Body of pancreas (tissue), 4 donors: ENCODE measurements at regions not wholly inside any gene's neighbourhood (a gene's known extent, or its start where the extent isn't known, plus 50 kb on each side); places are given as distances from the start of the nearest gene placed in this dataset.

ENCODE experiments used
- ATAC-seq: fragments of 150-250 bp; one replicate; pipeline ENCODE4 v1.9.1; 2016
- DNase-seq, 4 donors: peaks; one replicate each; pipeline ENCODE4 v3.0.0-alpha.2; 2019
- H3K27ac ChIP-seq, 4 donors: fragments of 200-600 bp; sonication (generic); 1 replicate in 3 of 4; 2 replicates in 1 of 4; pipeline versions ENCODE4 v1.5.1 to v1.6.1; 2016 to 2019; ENCODE audit warnings: mild to moderate bottlenecking in 1 of 4, mixed read lengths in 1 of 4, moderate library complexity in 1 of 4
- H3K27me3 ChIP-seq, 2 donors: fragments of 200-600 bp; sonication (generic); one replicate each; pipeline ENCODE4 v1.6.0; 2016; ENCODE audit warnings: mild to moderate bottlenecking in 1 of 2
- H3K36me3 ChIP-seq, 2 donors: fragments of 200-600 bp; sonication (generic); replicated peaks in 1 of 2; 2 replicates each; pipeline ENCODE4 v1.5.1; 2016; ENCODE audit warnings: low read depth in 2 of 2; ENCODE audit not compliant: insufficient read depth in 1 of 2
- H3K4me1 ChIP-seq: fragments of 200-600 bp; sonication (generic); one replicate; pipeline ENCODE4 v1.6.0; 2016
- H3K4me3 ChIP-seq, 2 donors: fragments of 200-600 bp; sonication (generic); 1 replicate in 1 of 2; 2 replicates in 1 of 2; pipeline ENCODE4 v1.5.1; 2016 to 2019
- H3K9me3 ChIP-seq, 3 donors: fragments of 200-600 bp; sonication (generic); 1 replicate in 2 of 3; 2 replicates in 1 of 3; pipeline ENCODE4 v1.5.1; 2016
- CTCF ChIP-seq, 7 experiments: fragments of 450-650 bp in 4 of 7; fragments of 200-600 bp in 3 of 7; sonication (generic) in 3 of 7; IDR thresholded peaks; one replicate each; pipeline ENCODE4 v1.5.1; 2016 to 2019; ENCODE audit warnings: antibody characterized with exemption in 7 of 7
- POLR2A ChIP-seq, 3 donors: fragments of 450-650 bp; IDR thresholded peaks; one replicate each; pipeline ENCODE4 v1.6.1; 2016; ENCODE audit warnings: antibody characterized with exemption in 3 of 3, mild to moderate bottlenecking in 2 of 3
- WGBS, 2 donors: methylation state at CpG; one replicate each; pipeline ENCODE4 v1.1.5; 2017; 5-methylcytosine and 5-hydroxymethylcytosine counted together
- intact Hi-C: fragments of 100-400 bp; cut with DNase I; formaldehyde crosslinking; loops from one replicate; pipeline ENCODE4 v1.15.1; 2023

GRCh38 chr5:81899123-81899522 lies 72.7 kb upstream of the ATG10 start:
- no peaks in the 10 kb centered on the region for H3K36me3 ChIP-seq
- ATAC-seq (no peak), DNase-seq (no peak)
- intact Hi-C loops: no loop called here
- H3K4me3 ChIP-seq: no peak overlapping the region
- no peaks in the 10 kb centered on the region for H3K27me3 ChIP-seq
- no peak overlapping the region for H3K27ac ChIP-seq
- H3K4me1 ChIP-seq: no peaks in the 10 kb centered on the region
- 71 to 75% methylated on average over 2 of the region's 2 CpGs for WGBS, 2 donors
- TF ChIP-seq POLR2A (IDR thresholded peaks at IDR 0.05) (no peak), CTCF (IDR thresholded peaks at IDR 0.05) (no peak)
- peaks cover 0 to 6% (median 0%) of the 10 kb centered on the region in 3 donors for H3K9me3 ChIP-seq

GRCh38 chr5:81898403-81898802 lies 73.4 kb upstream of the ATG10 start:
- Histone ChIP-seq H3K4me3 (no peak overlapping the region), H3K27ac (no peak overlapping the region), H3K27me3 (no peaks in the 10 kb centered on the region), H3K9me3 (peaks cover 0 to 6% (median 0%) of the 10 kb centered on the region in 3 donors), H3K4me1 (no peaks in the 10 kb centered on the region), H3K36me3 (no peaks in the 10 kb centered on the region)
- ATAC-seq (no peak), DNase-seq (no peak)
- intact Hi-C loops: no loop called here
- 49 to 65% methylated on average over 2 of the region's 2 CpGs for WGBS, 2 donors
- no peak for TF ChIP-seq POLR2A (IDR thresholded peaks at IDR 0.05)
- TF ChIP-seq CTCF (IDR thresholded peaks at IDR 0.05): no peak

GRCh38 chr5:81896764-81897163 lies 75.1 kb upstream of the ATG10 start:
- H3K4me1 ChIP-seq: no peaks in the 10 kb centered on the region
- intact Hi-C loops: no loop called here
- no peaks in the 10 kb centered on the region for H3K27me3 ChIP-seq
- TF ChIP-seq CTCF (IDR thresholded peaks at IDR 0.05): no peak
- no peak for TF ChIP-seq POLR2A (IDR thresholded peaks at IDR 0.05)
- DNase-seq (no peak), ATAC-seq (no peak)
- H3K4me3 ChIP-seq: no peak overlapping the region
- no peak overlapping the region for H3K27ac ChIP-seq
- H3K9me3 ChIP-seq: peaks cover 0 to 6% (median 0%) of the 10 kb centered on the region in 3 donors
- WGBS, 2 donors: 70 to 78% methylated on average over 1 of the region's 1 CpG
- H3K36me3 ChIP-seq: no peaks in the 10 kb centered on the region

GRCh38 chr5:81895307-81895706 lies 76.5 kb upstream of the ATG10 start:
- no peak overlapping the region for H3K4me3 ChIP-seq
- no peak for ATAC-seq
- intact Hi-C loops: no loop called here
- H3K36me3 ChIP-seq: no peaks in the 10 kb centered on the region
- H3K4me1 ChIP-seq: no peaks in the 10 kb centered on the region
- no peaks in the 10 kb centered on the region for H3K9me3 ChIP-seq
- no peak for TF ChIP-seq POLR2A (IDR thresholded peaks at IDR 0.05)
- no peak for TF ChIP-seq CTCF (IDR thresholded peaks at IDR 0.05)
- H3K27me3 ChIP-seq: no peaks in the 10 kb centered on the region
- no peak overlapping the region for H3K27ac ChIP-seq
- no peak for DNase-seq

- no peak overlapping the region for H3K4me3 ChIP-seq
- H3K27me3 ChIP-seq: no peaks in the 10 kb centered on the region
- H3K36me3 ChIP-seq: no peaks in the 10 kb centered on the region
- H3K9me3 ChIP-seq: no peaks in the 10 kb centered on the region
- WGBS, 2 donors: 72% methylated on average over 4 of the region's 4 CpGs
- ATAC-seq (no peak), DNase-seq (no peak)
- H3K4me1 ChIP-seq: no peaks in the 10 kb centered on the region
- TF ChIP-seq CTCF (IDR thresholded peaks at IDR 0.05): no peak
- no peak for TF ChIP-seq POLR2A (IDR thresholded peaks at IDR 0.05)
- no peak overlapping the region for H3K27ac ChIP-seq
- intact Hi-C loops: no loop called here
Observed at GRCh38 chr5:81893961-81894360, 77.9 kb upstream of the ATG10 start.
